HG02623 (cell line): ENCODE measurements at regions not wholly inside any gene's neighbourhood (a gene's known extent, or its start where the extent isn't known, plus 50 kb on each side); places are given as distances from the start of the nearest gene placed in this dataset.
"Not testable (repeated sequence)": the region's sequence is repeated elsewhere in the genome, so short reads cannot be mapped to it uniquely, and the experiment has no call there.

Experiments
- ATAC-seq: cut with Tn5 transposase; IDR thresholded peaks from one replicate; pipeline ENCODE4 v1.9.1; 2021; ENCODE audit warnings: moderate library complexity; ENCODE audit not compliant: unreplicated experiment

DNA sequence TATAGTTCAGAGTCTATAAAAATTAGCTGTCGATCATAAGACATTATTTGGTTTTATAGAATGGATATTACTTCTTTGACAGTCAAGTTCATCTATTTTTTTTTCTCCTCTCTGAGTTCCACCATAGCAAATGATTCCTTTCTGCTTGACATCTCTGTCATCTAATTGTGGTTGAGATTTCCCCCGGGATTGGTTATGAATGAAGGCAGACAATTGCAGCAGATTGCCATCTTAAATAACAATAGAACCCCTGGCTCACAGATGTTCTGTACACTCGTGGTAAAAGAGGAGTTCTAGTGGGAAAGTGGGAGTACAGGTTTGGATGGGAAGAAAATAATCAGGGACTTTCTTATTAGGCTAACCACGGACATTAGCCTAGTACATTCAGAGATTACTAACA is 292.1 kb upstream of the NRXN1 start:
- no peak for ATAC-seq

DNA sequence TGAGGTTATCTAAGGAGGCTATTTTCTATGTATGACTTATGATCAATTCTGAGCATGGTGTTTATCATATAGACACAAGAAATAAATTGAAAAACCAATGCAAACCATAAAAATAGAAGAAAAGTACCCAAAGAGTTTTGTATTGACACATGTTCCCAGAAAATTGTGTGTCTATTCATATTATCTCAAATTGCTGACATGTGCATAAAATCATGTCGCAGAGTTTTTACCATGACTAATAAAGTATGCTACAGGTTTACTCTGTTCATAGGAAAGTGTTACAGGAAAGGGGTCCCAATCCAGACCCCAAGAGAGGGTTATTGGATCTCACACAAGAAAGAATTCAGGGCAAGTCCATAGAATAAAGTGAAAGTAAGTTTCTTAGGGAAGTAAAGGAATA is 290.7 kb upstream of the NRXN1 start:
- no peak for ATAC-seq

- ATAC-seq = no peak
Measured at GRCh38 chr2:51304311-51304710, 272.4 kb upstream of the NRXN1 start.

DNA sequence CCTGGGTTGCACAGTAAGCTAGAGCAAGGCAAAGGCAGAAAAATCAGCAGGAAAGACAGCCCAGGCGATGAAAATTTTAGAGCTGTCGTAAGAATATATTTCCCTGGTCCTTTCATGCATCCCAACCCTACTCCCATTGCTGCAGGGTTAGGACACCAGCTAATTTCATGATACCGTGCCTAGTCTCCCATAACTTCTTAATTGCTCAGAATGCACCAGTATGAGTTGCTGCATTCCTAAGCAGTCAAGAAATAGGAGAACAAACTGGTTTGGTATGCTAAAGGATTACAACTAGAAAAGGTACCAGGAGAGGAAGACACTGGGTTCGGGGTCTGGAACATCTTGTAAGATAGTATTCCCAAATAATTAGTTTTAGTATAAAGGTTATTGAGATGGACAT is 269.4 kb upstream of the NRXN1 start:
- ATAC-seq = no peak

GRCh38 chr2:51299370-51299769 is 267.4 kb upstream of the NRXN1 start:
- ATAC-seq = no peak

DNA sequence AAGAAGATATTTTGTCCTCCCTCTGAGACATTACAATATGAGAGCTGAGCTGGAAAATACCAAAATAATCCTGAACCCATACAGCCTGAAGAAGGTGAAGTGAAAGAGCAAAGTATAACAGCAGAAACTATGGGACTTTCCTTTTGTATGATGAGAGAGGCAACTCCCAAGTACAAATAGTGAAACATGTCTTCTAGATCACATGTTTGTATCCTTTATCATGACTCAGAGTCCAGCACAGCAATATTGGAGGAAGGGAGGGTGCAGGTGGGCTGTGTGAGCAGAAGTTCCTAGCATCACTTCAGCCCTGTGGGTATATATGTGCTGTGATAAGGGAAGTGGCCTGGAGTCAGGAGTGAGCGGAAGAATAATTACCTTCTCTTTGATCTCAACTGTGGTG is 265.6 kb upstream of the NRXN1 start:
- no peak for ATAC-seq

- ATAC-seq = no peak
Measured at GRCh38 chr2:51293566-51294200, 261.8 kb upstream of the NRXN1 start.

DNA sequence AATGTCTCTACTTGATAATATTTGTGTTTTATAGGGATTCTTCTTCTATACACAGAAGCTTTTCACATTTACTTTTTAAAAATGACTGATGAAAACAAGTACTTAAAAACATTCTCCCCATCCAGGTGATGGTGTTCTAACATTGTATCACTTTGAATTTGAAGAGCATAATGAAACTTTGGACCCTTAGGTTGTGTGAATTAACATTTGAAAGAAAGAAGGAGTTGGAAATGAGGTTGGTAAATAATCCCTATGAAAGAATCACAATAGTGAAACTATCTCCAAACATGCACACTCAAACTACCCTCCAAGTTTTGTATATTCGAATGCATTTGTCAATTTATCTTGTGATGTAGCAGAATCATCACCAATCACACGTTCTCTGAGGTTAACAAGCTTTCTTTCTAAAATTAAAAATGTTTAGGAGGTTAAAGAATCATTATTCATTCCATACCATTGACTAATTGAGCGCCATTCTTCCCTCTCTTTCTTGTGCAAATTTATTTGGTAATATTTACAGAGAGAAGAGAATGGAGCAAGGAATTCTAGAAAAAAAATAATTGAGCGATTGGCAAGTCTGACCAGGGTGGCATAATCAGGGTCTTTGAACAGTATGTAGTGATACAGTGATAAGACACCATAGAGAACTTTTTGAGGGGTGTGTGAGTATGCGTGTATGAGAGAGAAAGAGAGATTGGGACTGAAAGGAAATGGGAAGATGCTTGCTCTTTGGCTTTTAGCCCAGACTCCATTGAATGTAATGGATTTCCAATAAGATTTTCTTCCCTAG is 260.0 kb upstream of the NRXN1 start:
- ATAC-seq = no peak

- no peak for ATAC-seq
Measured at GRCh38 chr2:51290725-51291124, 258.8 kb upstream of the NRXN1 start.

- ATAC-seq = no peak
Measured at GRCh38 chr2:51289045-51289444, 257.1 kb upstream of the NRXN1 start.

GRCh38 chr2:51268191-51268590 is 236.3 kb upstream of the NRXN1 start:
- no peak for ATAC-seq

- ATAC-seq = no peak
Measured at GRCh38 chr2:51265539-51265938, 233.6 kb upstream of the NRXN1 start.

- ATAC-seq = no peak
Measured at GRCh38 chr2:51263951-51264350, 232.0 kb upstream of the NRXN1 start.

DNA sequence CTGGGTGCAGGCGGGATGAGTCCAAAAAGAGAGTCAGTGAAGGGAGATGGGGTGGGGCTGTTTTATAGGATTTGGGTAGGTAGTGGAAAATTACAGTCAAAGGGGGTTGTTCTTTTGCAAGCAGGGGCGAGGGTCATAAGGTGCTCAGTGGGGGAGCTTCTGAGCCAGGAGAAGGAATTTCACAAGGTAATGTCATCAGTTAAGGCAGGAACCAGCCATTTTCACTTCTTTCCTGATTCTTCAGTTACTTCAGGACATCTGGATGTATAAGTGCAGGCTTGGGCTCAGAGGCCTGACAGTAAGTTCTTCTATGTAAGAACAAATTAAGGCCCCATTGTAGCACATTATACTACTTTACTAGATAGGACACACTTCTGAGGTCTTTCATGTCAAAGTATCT is 231.2 kb upstream of the NRXN1 start:
- not testable (repeated sequence) for ATAC-seq

GRCh38 chr2:51258301-51258700 is 226.4 kb upstream of the NRXN1 start:
- ATAC-seq = no peak

GRCh38 chr2:51256736-51257135 is 224.8 kb upstream of the NRXN1 start:
- no peak for ATAC-seq

- ATAC-seq = no peak
Measured at GRCh38 chr2:51251356-51251755, 219.4 kb upstream of the NRXN1 start.

GRCh38 chr2:51247252-51247805 is 215.4 kb upstream of the NRXN1 start:
- no peak for ATAC-seq

- no peak for ATAC-seq
Measured at GRCh38 chr2:51243892-51244535, 212.1 kb upstream of the NRXN1 start.

GRCh38 chr2:51237626-51238271 is 205.8 kb upstream of the NRXN1 start:
- ATAC-seq = no peak

- no peak for ATAC-seq
Measured at GRCh38 chr2:51232027-51232426, 200.1 kb upstream of the NRXN1 start.
